T1000 (cell line): ENCODE measurements at regions not wholly inside any gene's neighbourhood (a gene's known extent, or its start where the extent isn't known, plus 50 kb on each side); places are given as distances from the start of the nearest gene placed in this dataset.
"Not testable (repeated sequence)": the region's sequence is repeated elsewhere in the genome, so short reads cannot be mapped to it uniquely, and the experiment has no call there.

Experiments used
- DNase-seq: peaks from one replicate; lab custom pipeline; 2025; ENCODE audit warnings: mixed read lengths; lab: John Stamatoyannopoulos, UW

DNA sequence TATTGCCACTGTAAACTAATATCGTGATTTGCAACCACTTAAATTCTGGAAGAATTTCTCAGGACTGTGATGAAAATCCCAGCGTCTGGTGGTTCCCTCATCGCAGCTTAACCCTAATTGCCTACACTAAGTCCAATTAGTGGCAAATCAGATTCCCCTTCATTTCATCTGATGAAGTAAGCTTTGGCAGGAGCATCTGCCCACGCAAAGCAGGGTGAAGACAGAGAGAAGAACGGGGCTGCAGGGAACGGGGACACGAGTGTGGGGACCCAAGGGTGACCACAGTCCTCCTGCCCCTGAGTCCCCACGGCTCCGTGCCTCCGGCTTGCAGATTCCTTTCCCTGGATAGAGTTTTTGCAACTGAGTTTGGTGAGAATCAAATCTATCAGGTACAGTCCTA, 159.5 kb downstream of the LY86 start:
- no peak for DNase-seq

DNA sequence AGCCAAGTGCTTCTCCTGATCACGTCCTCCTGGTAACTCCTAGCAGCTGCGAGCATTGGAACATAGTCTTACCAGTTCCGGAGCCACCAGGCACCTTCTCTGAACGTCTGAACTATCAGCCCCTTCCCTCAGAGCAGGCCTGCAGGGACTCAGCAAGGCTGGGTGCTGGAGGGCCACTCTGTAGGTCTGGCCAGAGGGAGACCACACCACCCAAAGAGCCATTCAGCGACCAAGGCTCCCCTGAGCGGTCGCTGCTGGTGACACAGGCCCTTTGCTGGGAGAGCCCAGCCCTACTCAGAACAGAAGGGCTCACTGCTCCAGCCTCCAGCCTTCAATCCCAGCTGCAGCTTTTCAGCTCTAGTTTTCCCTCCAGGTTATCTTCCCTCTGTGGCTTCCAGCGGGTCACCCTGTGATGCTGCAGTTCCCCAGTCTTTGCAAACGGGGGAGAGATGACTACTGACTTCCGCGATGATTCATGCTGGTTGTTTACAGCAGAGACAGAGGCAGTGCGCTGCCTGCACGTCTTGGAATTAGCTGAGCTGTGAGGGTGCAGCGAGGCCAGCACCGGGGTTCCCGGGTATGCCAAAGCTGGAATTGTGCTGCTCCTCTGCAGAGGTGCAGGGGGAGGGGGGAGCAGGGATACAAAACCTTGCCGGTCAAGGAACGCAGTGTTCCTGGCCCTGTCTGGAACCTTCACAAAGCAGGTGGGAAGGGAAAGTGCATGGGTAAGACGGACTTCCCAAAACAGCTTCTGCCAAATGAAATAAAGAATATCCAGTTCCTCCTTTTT, 161.4 kb downstream of the LY86 start:
- no peak for DNase-seq

DNA sequence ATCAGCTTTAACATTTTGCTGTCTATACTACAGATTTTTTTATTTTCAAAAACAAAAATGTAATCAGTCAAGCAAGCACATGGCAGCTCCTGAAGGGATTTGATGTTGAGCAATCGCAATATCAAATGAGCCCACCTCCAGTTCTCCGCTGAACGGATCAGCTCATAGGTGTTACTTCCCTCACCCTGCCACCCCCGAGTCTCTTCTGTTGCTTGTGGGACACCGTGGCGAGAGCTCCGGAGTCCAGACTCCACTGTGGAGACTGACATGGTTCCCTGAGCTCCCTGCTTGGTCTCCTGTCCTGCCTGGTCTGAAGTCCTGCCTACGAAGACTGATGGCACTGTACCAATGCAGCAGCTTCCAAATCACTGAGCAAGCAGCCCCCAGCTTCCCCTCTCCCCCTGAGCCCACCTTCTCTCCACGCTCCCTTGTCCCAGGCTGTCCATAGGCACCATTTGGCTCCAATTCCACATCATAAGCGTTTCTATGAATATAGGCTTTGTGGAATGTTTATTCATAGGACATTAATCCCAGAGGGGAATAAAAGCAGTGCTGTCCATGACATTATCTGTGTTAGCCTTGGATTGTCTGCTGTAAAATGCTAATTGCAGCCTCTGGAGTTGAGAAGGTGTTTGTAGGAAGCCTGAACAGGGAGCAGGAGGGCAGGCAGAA, 162.2 kb downstream of the LY86 start:
- DNase-seq: no peak

DNA sequence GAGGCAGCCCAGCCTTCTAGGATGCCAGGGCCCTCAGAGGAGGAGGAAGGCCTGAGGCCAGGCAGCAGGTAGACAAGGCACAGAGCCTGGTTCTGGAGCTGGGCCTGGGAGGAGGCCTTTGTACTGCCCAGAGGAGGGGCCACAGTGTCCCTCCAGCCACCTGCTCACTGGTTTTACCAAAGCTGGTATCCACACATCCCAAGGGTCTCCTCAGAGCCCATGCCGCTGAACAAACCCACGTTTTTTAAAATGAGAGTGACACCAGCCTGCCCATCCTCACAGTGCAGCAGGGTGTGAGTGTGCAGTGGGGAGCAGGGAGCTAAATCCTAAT, 162.7 kb downstream of the LY86 start:
- DNase-seq: no peak

DNA sequence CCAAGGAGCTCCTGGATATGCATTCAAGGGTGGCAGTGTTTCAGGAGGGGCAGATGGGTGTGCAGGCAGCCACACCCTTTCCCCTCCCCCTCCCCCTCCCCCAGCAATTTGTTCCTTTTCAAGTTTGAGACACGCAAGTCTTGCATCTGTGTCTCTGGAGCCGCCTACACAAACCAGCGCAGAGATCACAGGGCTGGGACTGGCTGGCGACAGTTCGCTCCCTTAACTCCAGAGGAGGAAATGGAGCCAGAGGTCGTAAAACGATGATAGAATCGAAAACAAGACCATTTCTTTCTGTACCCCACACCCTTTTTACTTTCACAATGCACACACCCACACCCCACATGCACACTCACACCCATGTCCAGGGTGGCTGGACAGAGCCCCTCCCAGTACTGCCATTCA, 163.1 kb downstream of the LY86 start:
- no peak for DNase-seq

DNA sequence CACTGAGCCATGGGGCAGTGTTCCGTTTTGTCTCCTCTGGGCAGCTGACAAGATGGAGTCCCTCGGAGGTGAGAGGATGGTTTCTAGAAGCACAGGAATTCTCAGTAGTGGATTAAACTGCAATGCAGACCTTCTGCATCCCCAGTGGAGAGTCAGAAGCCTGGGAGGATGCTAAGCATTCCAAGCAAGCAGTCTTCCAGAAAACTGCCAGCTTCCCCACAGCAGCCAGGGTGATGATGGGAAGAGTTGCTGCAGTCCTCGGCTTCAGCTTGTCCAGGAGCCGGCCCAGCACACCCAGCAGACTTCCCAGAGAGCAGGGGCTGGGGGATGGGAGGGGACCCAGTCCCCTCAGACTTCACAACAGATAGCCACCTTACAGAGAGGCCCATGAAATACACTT, 163.6 kb downstream of the LY86 start:
- no peak for DNase-seq

DNA sequence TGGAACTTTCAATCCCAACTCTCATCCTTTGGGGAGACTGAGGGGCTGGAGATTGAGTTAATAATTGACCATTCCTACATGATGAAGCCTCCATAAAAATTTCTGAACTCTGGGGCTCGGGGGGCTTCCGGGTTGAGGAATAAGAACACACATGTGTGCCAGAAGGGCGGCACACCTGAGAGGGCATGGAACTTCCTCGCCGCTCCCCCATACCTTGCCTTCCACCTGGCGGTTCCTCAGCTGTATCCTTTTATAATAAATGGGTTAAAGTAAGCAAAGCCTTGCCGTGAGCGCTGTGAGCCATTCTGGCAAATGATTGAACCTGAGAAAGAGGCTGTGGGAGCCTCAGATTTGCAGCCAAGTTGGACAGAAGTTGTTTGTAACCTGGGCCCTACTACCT, 164.8 kb downstream of the LY86 start:
- DNase-seq: no peak

DNA sequence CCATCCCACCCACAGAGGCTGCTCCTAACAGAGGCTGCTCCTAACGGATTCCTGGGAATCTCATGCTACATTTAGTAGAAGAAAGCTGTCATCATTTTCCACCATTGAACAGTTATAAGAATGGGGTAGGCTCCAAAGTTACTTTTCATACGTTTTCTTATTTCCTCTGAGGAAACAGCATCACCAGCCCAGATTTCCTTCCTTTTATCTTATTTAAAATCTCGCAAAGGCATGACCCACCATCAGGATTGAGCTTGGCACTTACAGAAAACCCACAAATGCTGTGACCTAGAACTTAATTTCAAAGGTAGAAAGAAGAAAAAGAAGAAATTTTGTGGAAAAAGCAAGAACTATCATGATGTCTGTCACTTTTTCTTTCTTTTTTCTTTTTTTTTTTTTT, 168.0 kb downstream of the LY86 start:
- DNase-seq: no peak

DNA sequence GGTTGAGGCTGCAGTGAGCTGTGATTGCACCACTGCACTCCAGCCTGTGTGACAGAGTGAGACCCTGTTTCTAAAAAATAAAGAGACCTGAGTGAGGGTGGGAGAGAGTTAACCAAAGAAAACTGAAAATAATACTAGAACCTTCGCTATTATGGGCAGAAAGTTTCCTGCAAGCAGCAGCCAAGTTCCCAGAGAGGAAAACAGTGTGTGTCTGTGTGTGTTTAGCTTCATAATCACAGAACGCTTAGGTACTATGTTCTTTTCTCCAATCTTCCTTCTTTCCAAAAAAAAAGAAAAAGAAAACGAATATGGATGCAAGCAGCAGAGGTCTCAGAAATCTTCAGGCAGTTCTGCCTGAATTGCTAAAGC, 170.0 kb downstream of the LY86 start:
- DNase-seq: no peak

DNA sequence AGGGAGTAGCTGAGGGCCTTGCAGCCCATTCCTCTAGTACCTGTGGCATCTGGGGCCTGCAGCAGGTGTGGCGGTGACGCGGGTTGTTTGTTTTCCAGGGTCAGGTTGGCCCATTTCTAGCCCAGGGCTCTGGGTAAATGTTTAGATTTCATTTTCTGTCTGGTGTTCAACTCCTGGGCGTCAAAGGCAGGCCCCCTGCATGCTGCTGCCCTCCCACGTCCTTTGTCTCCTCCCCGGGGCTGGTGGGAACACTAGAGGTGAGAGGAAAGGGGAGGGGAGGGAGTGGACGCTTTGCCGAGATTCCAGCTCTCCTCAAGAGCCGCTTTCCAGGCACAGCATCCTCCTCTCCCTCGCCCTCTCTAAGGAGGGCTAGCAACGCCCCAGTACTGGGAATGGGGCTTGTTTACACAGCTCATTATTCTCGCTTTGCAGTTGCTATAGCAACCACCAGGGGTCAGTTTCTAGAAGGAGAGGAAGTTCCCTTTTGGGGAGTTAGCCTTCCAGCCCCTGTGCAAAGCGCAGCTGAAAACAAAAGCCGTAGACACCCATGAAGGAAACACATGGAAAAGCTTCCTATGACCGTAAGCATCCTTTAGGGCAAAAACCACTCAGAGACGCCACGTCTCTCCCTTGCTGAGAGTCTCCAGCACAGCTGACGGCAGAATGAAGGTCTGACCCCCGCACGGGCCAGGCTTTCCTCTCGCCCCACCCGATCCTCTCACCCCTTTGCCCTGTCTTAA, 170.6 kb downstream of the LY86 start:
- no peak for DNase-seq

DNA sequence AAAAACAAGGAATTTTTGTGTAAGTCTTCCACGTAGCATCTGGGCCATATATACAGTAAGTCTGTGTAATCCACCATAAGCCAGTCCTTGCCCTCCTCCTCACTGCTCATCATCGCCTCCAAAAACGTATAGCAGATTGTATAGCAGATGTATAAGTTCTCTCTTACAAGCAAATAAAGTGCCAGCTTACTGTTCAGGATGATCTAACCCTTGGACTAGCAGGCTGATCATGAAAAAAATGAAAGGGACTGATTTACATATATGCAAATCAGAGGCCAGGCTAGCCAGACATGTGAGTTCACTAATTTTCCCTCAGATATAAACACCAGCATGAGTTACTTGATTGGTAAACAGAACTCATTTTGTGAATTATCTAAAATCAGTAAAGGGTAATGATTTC, 171.5 kb downstream of the LY86 start:
- no peak for DNase-seq

DNA sequence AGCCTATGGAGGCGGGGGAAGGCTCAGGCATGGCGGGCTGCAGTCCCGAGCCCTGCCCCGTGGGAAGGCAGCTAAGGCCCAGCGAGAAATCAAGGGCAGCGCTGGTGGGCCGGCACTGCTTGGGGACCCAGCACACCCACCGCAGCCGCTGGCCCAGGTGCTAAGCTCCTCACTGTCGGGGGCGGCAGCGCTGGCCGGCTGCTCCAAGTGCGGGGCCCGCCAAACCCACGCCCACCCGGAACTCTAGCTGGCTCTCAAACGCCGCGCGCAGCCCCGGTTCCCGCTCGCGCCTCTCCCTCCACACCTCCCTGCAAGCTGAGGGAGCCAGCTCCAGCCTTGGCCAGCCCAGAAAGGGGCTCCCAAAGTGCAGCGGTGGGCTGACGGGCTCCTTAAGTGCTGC, 174.0 kb downstream of the LY86 start:
- DNase-seq: not testable (repeated sequence)

DNA sequence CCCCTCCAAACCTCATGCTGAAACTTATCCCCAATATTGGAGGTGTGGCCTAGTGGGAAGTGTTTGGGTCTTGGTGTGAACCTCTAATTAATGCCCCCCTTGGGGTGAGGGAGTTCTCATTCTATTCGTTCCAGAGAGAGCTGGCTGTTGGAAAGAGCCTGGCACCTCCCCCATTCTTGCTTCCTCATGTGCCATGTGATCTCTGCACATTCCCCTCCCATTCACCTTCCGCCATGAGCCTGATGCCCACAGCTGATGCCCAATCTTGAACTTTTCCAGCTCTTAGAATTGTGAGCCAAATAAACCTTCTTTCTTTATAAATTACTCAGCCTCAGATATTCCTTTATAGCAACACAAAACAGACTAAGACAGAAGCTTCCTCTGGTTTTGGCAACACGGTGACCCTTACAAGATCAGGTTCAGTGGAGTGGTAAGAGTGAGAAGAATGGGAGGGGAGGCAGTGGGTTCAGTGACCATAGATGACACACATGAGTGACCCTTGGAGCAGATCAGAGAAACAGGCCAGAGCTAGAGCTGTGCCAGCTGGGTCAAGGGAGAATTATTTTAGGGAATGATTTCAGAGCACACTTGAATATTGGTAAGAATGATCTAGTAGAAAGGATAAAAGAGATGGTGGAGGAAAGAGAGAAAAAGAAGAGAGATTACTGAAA, 176.4 kb downstream of the LY86 start:
- no peak for DNase-seq

DNA sequence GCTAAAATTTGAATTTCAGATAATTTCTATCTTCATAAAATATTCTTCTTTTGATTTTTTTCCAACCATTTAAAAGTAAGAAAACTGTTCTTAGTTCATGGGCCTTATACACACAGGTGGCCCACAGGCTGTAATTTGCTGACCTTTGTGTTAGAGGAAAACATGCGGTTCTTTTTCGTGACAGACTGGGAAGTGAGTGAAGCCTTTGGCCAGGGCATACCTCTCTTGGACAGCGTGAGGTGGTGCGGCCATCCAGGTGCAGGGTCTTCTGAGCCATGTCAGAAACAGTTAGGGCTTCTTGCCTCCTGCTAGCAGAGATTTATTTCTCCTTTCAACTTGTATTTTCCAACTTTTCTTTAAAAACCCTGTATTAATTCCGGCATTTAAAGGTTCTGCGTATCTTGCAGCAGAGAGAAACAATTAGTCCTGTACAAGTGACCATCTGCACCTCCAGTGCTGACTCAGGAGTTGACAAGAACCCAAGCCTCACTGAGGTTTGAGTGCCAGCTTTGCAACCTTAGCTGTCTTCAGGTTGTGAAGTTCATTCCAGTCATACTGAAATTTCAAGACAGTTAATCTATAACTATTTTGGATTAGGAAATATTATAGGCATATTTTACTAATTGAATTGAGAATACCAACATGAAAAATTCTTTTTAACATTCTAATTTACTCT, 177.8 kb downstream of the LY86 start:
- DNase-seq: no peak

DNA sequence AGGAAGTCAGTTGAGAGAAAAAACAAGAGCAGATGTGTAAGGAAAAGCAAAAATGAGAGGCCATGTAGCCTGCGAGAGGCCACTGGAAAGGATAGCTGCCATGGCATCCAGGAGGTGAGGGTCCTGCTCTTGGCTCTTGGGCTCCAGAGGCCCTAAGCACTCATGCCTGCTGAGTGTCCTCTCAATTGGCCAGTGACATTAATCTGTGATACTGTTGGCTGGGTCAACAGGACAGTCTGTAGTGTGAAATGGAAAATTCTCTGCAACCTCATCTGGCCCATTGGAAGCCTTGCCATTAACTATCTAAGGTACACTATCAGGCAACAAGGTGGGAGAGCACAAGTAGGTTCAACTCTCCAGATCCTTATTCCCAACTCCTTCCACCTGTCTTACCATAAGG, 180.9 kb downstream of the LY86 start:
- no peak for DNase-seq

DNA sequence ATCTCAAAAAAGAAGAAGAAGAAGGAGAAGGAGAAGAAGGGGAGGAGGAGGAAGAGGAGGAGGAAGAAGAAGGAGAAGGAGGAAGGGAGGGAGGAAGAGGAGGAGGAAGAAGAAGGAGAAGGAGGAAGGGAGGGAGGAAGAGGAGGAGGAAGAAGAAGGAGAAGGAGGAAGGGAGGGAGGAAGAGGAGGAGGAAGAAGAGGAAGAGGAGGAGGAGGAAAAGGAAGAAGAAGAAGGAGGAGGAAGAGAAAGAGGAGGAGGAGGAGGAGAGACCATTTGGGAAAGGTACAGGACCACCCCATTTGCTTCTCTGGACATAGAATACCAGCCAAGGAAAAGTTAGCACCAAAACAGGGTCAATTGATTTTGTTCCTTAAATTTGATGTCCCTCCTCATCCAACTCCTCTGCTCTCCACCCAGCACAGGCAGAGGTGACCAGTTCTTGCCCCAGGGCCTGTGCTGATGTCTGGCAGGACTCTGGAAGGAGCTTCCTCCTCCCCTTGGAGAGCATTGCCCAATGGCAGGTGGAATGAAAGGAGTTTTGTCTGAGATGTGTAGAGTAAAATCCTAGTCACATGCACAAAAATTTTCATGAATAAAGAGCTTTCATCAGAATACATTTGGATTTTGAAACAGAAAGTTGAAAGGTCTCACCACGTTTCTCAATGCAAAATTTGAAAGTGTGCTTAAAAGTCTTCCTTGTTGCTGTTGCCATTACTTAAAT, 182.9 kb downstream of the LY86 start:
- DNase-seq: no peak

DNA sequence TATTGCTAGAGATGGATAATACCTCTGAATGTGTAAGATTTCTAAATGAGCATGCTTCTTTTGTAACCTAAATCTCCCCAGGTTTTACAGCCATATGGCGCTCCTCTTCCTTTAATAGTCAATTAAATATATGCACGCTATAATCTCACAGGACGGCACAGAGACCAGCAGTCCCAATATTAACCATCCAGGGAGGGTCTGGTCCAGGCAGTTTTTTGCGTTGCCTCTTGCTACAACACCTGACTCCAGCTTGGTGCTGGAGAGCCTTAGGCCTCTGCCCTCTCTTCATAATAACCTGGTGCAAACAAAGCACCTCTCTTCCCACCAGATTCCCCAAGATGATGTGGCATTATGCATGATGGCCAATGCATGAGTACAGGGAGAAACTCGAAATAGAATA, 183.4 kb downstream of the LY86 start:
- DNase-seq: no peak

DNA sequence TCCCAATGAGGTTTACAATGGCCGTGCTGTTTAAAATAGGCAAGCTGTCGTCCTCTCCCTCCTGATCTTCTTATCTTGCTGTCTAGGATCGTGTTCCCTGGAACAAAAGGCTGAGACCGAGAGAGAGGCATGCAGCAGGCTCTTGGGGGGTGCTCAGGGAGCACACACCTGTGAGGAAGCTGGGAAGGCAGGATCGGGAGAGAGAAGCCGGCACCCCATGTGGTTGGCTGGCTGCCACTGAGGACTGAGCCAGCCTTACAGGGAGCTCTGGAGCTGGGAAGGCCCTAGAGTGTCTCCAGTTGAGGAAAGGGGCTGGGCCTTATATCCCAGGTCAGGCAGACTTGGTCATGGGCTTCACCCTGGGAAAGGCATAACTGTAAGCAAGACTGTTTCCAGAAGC, 184.2 kb downstream of the LY86 start:
- DNase-seq: no peak

DNA sequence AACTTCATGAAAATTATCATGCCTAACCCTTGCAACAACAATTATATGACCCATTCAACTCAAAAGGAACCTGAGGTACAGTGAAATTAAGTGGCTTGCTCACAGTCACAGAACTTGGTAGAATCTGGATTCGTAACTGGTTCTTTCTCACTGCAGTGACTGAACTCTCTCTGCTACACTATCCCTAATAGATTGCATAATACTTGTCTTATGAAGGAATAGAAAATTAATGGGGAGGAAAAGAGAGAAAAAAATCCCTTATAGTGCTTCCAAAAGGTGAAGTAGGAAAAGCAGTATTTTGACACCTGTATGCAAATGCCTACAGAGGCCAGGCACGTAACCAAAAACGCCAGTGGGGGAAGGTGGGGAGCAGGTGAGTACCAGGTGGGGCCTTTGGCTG, 186.6 kb downstream of the LY86 start:
- DNase-seq: no peak

DNA sequence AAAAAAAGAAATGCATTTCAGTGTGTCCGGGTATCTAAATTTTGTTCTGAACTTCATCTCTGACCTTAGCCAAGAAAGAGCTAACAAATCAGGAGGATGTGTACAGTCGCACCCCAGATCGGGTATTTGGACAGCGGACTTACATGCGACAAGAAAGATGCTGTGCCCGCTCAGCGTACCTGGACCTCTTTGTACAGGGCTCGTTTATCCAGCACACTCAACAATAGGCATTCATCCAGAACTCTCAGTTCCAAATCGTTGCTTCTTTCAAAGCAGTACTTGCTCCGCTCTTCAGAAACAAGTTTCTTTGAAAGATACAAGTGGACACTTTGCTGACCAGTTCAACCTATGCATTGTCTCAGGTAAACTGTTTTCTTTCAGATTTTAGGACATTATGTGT, 191.7 kb downstream of the LY86 start:
- no peak for DNase-seq

DNA sequence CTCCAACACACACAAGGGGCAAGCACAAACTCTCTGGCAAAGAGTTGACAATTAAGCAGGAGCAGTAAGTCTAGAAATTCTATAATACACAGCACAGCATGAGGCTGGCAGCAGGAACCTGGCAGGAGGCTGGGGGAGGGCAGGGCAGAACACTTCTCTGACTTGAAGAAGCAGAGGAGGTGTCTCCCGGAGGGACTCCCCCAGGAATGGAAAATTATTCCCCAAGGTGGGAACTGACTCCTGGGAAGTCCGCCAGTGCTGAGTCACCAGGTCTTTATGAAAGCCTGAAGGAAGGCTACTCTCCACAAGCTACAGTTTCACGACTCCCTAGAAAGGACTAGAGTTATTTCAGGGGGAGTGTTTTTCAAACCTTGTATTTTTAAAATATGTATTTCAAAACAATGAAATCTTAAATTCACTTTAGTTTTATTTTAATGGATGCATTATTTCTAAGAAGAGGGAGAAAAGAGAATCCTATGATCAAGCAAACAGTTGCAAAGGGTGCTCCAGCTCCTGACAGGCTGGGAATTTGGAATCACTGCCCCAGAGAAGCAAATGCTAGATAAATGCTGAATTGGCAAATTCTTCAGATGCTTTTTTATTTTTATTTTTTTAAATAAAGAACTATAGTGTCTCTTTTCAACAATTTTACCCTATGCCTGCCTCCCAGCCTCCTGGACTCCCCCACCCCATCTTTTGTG, 192.8 kb downstream of the LY86 start:
- DNase-seq: peak; percentile 35
